NCI-H1417 (cell line): ENCODE measurements at regions not wholly inside any gene's neighbourhood (a gene's known extent, or its start where the extent isn't known, plus 50 kb on each side); places are given as distances from the start of the nearest gene placed in this dataset.

Experiments
- DNase-seq, 3 experiments: peaks; one replicate each; lab custom pipeline; 2025; lab: John Stamatoyannopoulos, UW

GRCh38 chr2:12416600-12416999 is 300.1 kb upstream of the TRIB2 start:
- DNase-seq: no peak

DNA sequence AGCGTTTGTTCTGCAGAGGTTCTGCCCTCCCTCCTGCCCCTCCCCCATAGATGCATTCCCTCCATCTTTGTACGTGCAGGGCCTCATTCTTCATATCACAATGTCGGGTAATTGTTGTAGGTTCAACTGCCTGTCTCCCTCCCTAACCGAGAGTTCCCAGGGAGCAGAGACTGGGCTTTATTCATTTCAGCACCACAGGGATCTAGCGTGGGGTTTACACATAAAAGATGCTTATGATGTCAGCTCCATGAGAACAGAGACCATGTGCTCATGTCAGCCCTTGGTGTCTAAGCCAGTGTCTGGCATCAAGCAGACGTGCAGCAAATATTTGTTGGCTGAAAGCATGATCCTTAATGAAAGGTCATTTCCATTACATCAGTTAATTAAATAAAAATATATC is 298.9 kb upstream of the TRIB2 start:
- peak in 1 of 3 experiments; percentile 38 for DNase-seq

- no peak for DNase-seq
Observed at GRCh38 chr2:12419803-12420202, 296.9 kb upstream of the TRIB2 start.

GRCh38 chr2:12421046-12421445 is 295.7 kb upstream of the TRIB2 start:
- no peak for DNase-seq

DNA sequence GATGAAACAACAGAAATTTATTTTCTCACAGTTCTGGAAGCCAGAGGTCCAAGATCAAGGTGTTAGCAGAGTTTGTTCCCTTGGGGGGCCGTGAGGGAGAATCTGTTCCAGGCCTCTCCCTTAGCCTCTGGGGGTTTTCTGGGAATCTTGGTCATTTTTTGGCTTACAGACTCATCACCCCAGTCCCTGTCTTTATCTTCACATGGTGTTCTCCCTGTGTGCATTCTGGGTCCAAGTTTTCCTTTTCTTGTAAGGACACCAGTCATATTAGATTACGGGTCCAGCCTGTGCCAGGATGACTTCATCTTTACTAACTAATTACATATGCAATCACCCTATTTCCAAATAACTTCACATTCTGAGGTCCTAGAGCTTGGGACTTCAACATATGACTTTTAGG is 292.5 kb upstream of the TRIB2 start:
- DNase-seq: no peak

DNA sequence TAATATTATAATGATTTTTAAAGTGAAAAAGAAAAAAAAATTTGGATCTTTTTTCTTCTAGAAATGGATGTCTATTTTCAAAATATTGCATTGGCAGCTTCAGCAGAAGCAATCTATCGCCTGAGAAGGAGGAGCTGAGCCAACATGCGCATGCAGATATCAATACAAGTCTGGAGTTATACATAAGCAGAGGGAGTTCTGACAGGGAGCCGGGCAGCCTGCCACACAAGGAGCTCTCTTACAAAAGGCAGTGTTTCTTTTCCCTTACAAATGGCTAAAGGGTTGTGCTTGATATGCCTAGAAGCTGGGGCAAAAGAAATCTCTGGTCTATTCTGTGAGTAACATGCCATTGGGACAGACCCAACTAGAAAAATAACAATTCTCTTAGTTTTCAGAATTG is 291.9 kb upstream of the TRIB2 start:
- no peak for DNase-seq

GRCh38 chr2:12428324-12428723 is 288.4 kb upstream of the TRIB2 start:
- DNase-seq: no peak

DNA sequence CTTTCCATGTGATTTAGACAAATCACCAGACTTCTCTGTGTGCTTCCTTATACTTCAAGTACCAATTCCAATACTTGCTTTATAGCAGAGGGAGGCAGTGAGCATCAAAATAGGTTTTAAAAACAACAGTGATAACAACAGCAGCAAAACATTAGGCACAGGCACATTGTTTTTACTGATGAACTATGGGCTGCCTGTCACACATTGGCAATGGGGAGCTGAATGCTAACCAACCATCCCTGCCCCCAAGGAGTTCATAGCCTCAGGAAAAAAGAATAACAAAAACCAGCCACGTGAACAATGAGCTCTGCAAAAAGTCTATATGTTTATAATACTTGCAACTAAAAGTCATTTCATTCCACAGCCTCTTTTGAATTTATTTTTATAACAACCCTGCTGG is 287.9 kb upstream of the TRIB2 start:
- peak in 1 of 3 experiments; percentile 30 for DNase-seq

- DNase-seq: no peak
Observed at GRCh38 chr2:12429779-12430406, 286.8 kb upstream of the TRIB2 start.

- no peak for DNase-seq
Observed at GRCh38 chr2:12430407-12431133, 286.2 kb upstream of the TRIB2 start.

- DNase-seq: no peak
Observed at GRCh38 chr2:12432985-12433625, 283.6 kb upstream of the TRIB2 start.

- peak in 1 of 3 experiments; percentile 21 for DNase-seq
Observed at GRCh38 chr2:12433626-12433990, 283.1 kb upstream of the TRIB2 start.

DNA sequence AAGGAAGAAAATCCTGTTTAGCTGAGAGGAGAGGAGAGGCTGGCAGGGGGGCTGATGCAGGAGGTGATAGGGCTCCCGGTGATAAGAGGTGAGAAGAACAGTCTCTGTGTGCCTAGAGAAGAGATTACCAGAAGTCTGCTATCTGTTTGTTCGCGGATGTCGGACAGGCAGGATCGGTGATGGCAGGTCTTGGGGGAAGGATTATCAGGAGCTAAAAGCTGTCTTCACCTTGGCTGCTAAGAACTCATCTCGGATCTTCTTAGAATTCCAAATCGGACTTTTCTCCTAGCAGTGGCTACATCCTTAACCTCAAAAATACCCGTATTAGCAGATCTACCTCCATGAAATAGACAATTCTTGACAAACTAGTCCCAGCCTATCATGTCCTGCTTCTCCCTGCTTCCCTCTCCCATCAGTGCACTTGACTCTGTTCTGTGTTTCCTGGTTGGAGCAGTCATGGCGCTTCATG is 282.1 kb upstream of the TRIB2 start:
- no peak for DNase-seq

GRCh38 chr2:12435430-12436222 is 281.1 kb upstream of the TRIB2 start:
- DNase-seq: no peak

DNA sequence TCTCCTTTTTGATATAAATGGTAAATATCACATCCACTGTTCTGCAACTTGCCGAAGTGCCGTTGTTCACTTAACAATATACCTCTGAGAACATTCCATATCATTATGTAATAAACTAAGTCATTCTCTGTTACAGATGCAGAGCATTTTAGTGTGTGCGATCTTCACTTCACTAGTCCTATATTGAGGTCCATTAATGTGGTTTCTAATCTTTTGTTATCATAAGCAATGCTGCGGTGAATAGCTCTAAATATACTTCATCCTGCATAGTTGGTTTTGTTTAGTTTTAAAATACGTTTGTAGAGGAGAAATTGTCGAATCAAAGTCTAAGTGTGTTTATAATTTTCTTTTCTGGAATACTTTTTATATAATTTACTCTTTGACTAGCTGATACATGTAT is 280.3 kb upstream of the TRIB2 start:
- DNase-seq: no peak

GRCh38 chr2:12436935-12437561 is 279.7 kb upstream of the TRIB2 start:
- no peak for DNase-seq

DNA sequence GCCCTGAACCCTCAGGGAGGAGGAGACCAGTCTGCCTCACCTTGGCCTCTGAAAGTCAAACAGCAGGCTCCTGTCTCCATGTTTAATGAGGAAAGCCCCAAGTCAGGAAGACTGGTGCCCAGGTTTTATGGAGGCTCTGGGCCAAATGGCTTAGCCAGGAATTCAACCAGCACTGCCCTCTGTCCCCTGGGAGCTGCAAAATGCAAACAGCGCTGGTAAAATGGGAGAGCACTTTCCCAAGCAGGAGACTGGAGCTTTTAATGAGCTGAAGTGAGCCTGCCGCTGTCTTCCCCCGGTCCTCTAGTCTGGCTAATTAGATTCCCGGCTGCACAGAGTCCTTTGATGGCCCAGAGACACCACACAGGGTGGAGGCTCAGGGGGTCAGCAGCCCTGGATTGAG is 276.0 kb upstream of the TRIB2 start:
- DNase-seq: peak in 1 of 3 experiments; percentile 86

- no peak for DNase-seq
Observed at GRCh38 chr2:12441750-12442475, 274.8 kb upstream of the TRIB2 start.

DNA sequence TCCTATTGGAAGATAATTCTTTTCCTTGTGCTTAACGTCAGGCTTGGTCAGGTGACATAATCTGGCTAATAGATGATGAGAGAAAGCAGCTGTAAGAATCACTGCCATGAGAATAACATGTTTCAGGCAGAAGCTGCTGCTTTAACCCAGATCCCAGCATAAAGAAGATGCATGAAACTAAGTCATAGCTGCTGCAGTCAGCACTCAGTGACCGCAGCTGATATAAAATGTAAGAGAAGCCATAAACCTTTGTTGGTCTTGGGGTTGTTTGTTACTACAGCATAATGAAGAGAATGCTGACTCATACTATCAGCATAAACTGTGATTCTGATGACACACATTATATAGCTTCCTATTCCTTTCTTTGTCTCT is 274.3 kb upstream of the TRIB2 start:
- DNase-seq: no peak

DNA sequence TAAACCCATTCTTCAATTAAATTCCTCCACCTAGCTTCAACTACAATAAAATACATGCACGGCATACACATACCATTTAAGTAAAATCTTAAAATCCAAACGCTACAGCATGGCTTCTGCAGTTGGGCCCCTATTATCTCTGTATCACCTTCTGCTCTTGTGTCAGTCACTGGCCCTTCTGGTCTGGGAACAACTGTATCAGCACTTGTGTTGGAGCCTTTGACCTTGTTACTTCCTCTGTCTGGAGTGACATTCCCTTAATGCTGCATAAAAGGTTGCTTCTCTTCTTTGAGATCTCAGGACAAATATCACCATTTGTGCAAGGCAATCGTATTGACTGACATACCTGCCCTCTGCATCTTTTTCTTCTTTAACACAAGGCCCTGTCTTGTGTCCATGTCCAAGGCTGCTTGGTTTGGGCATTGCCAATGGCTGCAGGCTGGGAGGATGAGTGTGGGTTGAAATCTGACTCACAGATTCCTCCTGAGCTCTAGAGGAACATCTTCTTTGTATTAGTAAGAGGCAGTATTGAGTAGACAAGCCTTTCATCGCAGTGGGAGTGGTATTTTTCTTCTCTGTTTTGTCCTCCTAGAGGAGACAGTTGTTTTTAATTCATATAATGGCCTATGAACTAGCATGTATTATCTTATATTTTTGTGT is 267.8 kb upstream of the TRIB2 start:
- DNase-seq: no peak

DNA sequence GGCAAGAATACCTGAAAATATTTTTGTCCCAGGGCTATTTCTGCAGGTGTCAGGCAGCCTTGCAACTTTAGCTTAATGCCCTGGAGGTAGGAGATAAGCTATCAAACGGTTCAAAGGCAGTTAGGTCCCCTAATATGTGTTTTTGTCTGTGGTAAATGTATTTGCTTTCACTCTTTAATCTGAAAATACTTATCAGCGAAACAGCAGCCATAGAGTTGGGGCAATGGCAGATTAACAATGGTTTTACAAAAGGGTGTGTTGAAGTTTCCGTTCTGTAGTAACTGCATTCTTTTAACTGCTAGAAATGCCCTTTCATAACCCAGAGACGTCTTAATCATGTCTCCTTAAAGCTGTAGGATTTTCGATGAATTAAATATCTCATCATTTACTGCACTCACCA is 265.0 kb upstream of the TRIB2 start:
- no peak for DNase-seq
